A172 (cell line): ENCODE measurements at regions not wholly inside any gene's neighbourhood (a gene's known extent, or its start where the extent isn't known, plus 50 kb on each side); places are given as distances from the start of the nearest gene placed in this dataset.
"Not testable (repeated sequence)": the region's sequence is repeated elsewhere in the genome, so short reads cannot be mapped to it uniquely, and the experiment has no call there.

Source experiments
- DNase-seq: peaks from one replicate; pipeline ENCODE4 v3.0.0-alpha.2; 2015; ENCODE audit warnings: low spot score

DNA sequence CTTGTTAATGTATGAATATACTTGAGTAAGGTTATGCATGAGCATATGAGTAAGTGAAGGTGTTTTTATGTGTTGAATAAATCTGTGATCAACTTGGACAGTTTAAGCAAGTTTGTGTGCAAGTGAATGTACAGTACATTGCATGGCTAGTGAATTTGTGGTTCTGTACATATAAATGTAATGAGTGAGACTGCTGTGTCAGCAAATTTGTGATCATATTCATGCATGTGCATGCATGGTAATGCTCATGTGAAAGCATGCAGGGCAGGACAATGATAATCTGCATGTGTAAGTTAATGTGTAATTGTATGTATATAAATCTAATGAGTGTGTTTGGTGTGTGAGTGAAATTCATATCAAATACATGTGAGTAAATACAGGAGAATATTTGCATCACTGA is 188.5 kb downstream of the PWWP3B start:
- no peak for DNase-seq

DNA sequence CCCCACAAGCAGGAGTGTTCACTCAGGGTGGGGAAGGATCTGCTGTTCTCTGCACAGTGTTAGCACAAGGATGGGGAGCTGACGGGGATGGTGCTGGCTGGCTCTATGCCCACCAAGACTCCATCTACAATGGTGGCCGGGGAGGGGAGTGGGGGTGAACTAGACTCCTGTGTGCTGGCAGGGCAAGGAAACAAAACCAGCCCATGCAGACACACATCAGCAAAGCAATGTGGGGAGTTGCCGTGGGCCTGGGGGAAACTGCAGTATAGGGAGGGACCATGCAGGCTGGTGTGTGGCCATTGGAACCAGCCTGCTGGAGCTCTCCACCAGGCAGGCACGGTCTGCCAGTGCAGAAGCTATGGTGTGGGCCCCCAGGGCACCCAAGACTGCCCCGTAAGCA is 195.1 kb downstream of the PWWP3B start:
- no peak for DNase-seq

DNA sequence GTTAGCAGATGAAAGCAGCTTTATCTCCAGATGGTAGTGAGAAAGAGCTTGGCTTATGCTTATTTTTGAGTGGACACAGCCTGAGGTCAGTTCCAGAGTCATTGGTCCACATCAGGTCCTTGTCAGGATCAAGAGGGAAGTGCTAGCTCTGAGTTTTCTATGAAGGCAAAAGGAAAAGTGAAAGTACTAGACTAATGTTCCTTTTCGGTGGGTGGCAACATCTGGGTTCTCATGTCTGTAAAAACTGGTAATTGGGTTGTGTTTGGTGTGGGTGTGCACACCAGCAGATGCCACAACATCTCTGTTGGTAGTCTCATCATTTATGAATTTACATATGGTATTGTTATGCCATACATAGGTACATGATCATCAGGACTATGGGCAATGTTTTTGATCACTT is 210.5 kb downstream of the PWWP3B start:
- no peak for DNase-seq

DNA sequence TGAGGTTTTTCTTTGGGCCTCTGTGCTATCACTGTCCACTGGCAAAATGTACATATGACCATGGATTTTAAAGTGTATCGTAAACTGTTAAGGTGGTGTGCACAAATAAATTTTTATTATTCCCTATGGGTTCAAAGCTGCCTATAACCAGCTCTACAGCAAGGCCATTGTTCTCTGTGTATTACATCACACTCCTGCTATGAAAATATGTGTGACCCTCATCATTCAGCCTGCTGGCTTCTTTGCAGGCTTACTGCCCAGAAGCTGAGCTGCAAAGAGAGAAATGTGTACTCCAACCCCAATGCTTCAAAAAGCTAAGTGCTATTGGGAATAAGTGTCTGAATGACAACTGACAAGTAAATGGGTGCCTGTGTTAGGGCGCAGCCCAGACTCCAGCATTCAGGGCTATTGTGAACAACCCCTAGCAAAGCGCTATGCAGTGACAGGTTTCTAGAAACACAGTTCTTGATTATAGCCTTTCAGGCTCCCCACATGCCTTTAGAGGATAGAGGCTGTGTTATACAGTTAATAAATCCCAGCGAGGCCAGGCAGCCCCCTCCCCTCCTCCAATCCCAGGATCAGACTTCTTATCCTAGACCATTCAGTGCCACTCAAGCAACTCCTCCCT is 220.4 kb upstream of the RADX start:
- no peak for DNase-seq

DNA sequence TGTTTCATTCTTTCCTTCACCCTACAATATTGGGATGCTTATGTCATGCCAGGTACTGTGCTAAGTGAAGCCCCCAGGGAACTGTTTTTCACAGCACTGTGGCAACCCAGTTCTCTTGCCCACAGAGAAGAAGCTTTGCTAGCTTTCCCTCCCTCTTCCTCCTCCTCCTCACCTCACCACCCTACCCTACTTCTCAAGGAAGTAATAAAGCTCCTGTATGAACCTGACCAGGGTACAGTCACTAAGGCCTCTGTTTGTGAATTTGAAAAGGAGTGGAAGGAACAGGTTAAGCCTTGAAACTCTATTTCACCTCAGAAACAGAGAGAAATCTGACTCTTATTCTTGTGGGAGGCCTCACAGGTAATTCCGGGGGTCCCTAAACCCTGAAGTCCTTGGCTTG is 219.4 kb upstream of the RADX start:
- no peak for DNase-seq

DNA sequence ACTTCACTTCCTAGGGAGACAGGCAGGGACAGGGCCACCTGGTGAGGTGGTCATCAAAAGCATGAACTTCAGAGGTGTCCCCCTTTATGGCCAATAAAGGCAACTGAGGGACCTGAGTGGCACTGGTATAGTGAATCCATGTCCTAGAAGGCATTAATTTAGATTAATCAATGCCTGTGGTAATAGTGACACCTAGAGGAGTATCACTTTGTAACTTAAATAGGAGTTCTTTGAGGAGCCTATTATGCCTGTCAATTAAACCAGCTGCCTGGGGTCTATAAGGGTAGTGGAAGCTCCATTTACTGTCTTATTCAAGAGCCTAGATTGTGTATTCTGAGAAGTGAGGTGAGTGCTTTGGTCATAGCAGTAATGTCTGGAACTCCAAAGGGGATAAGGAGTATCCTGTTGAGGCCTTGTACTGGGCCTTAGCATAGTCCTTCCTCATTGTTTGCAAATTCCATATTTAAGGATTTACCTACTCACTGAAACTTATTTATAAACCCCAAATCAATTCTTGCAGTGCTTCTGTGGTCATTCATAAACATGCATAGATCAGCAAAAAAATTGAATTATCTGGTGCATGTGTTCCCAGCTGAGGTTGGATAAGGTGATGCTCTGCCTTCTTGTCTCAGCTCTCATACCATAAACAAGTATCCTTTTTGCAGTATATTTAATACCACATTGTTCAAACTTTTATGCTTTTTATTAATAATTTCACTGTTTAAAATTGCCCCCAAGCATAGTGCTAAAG is 213.8 kb upstream of the RADX start:
- DNase-seq = no peak

DNA sequence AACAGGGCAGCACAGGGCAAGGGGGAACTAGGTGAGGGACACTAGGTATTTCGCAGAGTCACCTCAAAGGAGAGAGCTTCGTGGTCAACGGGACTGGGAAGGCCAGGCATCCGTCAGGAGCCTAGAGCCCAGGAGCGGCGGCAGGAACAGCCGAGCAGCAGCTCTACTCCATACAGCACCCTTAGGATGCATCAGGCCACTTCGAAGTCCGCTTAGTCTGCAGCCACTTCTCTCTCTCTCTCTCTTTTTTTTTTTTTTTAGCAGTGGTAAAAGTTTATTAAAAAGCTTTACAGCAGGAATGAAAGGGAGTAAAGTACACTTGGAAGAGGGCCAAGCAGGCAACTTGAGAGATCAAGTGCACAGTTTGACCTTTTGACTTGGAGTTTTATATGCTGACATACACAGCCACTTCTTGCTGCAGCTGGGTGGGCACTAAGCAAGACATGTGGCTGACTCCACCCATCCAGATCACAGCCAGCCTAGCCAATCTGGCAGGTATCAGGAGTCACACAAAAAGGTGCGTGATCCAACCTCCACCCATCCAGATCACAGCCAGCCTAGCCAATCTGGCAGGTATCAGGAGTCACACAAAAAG is 209.7 kb upstream of the RADX start:
- DNase-seq = no peak

DNA sequence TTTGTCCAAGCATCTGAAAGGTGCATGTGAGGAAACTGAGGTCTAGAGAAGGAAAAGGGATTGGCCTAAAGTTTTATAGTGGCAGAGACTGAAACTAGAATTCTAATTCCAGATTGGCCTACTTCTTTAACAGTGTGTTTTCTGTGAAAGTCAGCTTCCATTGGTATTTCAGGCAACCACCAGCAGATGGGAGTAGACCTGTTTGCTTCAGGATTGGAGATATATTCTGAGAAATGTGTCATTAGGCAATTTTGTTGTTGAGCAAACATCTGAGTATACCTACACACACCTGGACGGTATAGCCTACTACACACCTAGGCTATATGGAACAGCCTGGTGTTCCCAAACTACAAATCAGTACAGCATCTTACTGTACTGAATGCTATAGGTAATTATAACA is 207.3 kb upstream of the RADX start:
- no peak for DNase-seq

DNA sequence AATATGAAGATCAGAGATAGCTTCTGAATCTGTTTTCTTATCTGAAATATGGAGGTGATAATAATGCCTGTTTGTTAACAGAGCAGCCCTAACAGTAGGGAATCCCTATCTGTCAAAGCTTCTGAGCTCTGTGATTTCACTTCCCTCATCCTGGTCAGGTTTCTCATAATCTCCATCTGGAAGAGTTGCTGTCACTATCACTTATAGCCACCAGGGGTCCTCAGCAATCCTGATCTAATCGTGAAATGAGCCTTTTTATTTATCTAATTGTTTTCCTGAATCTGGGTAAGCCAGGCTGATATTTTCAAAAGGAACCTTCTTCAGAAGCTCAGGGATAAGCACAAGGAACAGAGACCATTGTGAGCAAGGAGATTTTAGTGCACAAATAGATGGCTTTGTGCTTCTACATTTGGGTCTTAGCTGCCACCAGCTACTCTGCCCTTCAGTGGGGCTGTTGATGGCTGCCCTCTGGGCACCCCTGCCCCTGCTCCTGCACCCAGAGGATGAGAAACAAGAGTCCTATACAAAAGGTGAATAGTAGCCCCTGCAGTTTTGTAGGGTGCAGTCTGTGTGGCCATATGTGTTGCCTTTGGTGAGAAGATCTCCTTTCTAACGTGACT is 196.4 kb upstream of the RADX start:
- DNase-seq = no peak

DNA sequence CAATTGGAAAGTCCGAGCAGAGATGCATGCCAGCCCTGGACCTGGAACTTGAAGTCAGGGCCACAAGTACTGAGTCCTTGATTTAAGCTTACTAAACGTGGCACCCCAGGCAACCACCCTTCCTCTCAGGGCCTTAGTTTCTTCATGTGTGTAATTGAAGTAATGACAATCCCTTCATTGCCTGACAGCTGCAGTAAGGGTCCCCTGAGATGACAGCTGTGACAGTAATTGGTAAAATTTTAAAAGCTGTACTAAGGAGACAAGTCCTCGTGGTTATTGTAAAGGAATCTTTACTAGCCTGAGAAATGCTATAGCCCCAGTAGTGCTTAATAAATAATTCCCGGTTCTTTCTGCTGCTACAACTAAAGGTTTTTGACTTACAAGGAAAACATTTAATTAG is 175.1 kb upstream of the RADX start:
- DNase-seq = no peak

DNA sequence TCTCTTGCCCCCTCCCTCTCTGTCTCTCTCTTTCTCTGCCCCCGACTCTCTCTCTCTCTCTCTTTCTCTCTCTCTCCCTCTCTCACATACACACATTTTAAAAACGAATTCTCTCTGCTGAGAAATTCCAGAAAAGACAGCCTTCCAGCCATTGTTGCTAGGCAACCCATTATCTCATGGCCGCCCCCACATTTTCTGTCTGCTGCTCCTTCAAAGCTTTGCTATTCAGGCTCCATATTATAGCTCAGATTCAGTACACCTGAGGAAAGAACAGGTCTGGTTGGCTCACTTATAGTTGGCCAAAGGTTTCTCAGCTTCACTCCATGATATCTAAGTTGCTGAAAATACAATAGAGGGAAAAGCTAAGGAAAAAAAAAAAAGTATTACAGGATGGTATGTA is 174.4 kb upstream of the RADX start:
- DNase-seq = no peak

DNA sequence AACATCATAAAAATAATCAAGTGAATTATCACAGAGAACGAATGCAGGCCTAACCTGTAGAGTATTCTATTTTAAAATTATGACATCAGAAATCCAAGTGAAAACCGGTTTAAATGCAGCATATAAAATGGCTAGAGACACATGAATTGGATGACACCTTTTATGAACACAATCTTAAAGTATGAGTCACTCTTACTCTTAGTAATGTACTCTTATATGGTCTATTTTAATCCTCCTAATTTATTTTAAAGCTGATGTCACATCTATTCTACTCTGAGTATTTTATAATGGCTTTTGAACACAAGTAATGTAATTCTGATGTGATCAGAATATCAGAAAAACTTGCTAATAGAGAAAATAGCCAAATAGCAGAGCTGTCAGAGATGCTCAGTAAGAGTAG is 161.4 kb upstream of the RADX start:
- no peak for DNase-seq

DNA sequence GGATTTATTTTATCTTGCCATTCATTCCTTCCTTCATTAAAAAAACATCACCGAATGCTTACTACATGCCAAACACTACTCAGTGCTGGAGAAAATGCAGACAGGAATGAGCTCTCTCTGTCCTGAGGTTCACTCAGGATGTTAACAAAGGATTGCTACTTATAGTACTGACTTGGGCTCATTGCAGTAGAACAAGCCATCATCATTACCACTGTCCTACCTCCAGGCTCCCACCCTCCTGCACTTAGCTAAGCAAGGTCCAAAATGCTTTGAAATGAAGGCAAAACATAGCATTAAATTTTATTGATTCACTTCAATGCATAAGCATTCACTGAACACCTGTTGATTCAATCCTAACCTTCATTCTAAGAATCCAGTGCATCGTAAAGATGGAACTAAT is 159.8 kb upstream of the RADX start:
- no peak for DNase-seq

DNA sequence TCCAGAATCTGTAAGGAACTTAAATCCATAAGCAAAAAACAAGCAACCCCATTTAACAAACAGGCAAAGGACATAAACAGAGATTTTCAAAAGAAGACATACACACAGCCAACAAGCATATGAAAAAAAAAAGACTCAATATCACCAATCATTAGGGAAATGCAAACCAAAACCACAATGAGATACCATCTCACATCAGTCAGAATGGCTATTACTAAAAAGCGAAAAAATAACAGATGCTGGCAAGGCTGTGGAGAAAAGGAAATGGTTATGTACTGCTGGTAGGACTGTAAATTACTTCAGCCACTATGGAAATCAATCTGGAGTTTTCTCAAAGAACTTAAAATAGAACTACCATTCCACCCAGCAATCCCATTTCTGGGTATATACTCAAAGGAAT is 156.8 kb upstream of the RADX start:
- DNase-seq = no peak

DNA sequence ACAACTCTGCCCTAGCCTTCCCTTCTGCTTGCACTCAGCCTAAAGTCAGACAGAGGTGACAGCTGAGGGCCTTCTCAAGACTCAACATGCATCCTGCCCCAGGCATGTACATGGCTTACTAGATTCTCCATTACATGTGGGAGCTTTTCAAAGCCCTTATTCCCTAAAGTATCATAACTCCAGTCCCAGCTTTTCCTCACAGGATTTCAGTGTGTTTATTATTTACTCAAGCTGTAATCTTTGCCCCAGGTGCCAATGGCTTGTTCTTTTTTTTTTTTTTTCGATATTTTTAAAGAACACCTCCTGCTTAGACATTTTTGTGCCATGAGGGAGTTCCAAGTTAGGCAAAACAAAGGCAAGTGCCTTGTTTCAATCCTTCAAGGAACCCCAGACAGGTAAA is 154.0 kb upstream of the RADX start:
- no peak for DNase-seq

DNA sequence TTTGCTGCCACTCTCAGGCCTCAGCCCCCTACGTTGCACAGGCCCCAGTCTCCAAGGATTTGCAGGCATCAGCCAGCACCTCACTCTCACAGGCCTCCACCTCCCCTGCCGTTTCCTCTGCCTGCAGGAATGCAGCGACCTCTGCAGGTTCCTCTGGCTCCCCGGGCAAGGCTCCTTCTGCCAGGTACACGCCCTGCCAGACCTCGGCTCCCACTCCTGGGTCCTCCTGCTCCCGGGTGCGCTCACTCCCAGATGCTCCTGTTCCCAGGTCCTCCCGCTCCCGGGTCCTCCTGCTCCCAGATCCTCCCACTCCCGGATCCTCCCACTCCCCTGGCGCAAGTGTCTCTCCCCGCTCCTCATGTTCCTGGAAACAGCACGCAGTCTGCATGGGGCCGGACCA is 144.4 kb upstream of the RADX start:
- DNase-seq = no peak

DNA sequence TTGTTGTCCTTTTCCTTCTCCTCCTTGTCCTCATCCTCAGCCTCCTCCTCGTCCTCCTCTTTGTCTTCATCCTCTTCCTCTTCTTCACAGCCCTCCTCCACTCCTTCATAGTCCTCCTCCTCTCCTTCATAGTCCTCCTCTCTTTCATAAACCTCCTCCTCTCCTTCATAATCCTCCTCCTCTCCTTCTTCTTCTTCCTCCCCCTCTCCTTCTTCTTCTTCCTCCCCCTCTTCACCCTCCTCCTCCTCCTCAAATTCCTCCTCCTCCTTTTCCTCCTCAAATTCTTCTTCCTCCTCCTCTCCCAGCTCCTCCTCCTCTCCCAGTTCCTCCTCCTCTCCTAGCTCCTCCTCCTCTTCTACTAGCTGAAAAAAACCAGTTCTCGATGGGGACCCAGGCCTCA is 143.8 kb upstream of the RADX start:
- DNase-seq = no peak

DNA sequence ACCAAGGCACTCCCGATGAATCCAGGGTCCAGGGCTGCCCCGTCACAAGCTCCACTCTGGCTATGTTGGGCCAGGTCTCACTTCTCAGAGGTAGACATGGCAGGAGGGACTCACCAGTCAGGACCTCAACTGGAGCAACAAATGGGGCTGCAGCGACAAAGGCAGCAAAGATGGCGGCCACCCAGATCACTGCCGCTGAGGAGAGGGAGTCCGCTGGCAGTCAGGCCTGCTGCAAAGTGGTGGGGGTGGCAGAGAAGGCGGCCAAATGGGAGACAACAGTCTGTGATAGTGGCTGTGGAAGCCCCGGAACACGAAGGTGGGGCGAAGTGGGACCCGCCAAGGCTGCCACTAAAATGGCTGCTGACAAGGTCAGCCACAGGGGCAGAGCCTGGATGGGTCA is 143.3 kb upstream of the RADX start:
- no peak for DNase-seq

DNA sequence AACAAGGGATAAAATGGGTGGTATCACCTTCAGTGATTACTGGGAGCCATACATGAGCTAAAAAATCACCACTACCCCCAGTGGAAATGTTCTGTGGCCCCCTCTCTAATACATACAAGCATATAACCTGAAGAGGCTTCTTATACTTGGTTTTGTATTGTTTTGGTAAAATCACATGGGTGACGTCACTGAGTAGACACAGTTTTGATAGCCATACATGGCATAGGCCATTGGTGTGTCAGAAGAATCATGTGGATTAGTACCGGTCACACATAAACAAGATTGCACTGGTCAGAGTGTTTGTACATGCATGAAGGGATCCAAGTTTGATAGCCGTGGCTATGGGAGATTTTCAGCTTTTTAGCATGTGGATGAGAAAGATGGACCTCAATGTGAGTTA is 131.9 kb upstream of the RADX start:
- DNase-seq = no peak

DNA sequence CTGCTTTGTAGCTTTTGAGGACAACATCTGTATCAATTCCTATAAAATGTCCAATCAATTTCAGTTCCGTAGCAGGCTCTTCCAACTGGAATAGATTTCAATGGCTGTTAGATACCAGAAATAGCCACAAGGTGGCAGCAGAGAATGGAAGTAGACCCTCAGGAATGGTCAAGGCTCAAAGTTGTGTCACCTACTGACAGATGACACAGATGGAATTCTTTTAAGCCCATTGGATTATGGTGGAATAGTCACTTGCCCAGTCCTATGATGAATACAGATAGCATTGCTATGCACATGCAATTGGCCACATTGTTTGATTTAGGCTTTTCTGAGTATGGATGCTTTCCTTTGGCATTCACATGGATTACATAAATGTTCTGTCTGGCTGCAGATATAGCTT is 130.4 kb upstream of the RADX start:
- DNase-seq = peak; percentile 11

DNA sequence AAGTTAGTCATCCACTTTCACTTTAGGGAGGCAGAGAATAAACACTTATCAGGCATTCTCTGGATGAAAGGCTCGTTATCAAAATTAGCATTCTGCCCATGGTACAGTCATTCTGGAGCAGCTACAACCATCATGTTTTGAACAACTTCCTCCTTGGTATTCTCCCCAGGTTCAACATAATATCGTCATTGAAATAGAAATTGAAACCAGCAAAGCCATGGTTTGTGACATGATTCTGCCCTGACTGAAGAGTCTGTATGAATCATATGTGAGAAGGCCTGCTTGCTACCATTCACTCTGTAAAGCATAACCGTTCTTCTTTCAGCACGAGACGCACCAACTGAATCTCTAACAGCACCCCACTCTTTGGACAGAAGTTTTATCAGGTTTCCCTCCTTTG is 127.5 kb upstream of the RADX start:
- no peak for DNase-seq

DNA sequence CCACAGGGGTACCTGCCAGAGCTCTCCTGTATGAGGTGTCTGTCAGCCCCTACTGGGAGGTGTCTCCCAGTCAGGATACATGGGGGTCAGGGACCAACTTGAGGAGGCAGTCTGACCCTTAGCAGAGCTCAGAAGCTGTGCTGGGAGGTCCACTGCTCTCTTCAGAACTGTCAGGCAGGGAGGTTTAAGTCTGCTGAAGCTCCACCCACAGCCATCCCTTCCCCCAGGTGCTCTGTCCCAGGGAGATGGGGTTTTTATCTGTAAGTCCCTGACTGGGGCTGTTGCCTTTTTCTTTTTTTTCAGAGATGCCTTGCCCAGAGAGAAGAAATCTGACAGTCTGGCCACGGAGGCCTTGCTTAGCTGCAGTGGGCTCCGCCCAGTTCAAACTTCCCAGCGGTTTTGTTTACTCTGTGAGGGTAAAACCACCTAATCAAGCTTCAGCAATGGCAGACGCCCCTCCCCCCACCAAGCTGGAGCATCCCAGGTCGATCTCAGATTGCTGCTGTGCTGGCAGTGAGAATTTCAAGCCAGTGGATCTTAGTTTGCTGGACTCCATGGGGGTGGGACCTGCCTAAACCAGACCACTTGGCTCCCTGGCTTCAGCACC is 118.5 kb upstream of the RADX start:
- DNase-seq = not testable (repeated sequence)

DNA sequence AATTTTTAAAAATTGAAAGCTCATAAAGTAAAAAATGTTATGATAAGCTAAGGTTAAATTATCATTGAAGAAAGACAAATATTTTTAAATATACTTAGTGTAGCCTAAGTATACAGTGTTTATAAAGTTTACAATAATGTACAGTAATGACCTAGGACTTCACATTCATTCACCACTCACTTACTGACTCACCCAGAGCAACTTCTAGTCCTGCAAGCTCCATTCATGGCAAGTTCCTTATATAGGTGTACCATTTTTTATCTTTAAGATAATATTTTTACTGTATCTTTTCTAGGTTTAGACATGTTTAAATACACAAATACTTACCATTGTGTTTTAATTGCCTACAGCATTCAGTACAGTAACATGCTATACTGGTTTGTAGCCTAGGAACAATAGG is 112.3 kb upstream of the RADX start:
- no peak for DNase-seq
